ENCODE measurements at regions not wholly inside any gene's neighbourhood (a gene's known extent, or its start where the extent isn't known, plus 50 kb on each side); places are given as distances from the start of the nearest gene placed in this dataset.

DNA sequence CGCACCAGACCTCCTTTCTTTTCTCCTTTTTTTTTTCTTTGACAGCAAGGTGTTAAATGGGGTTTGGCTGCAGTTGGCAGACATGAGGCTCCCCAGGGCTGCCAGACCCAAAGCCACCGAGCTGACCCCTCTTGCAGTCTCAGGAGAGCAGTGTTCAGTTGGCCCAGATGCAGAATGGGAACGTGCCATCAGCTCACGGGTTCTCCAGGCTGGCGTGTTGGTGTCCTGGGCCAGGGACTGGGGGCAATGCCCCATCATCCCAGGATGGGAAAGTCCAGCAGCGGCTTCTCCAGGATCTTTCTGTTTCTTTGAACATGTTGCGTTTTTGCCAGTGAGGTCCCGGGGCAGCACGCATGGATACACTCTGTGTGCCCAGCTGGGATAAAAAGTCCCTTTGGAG, 114.6 kb upstream of the KCTD7 start:
- TF ChIP-seq, protein P1, sequence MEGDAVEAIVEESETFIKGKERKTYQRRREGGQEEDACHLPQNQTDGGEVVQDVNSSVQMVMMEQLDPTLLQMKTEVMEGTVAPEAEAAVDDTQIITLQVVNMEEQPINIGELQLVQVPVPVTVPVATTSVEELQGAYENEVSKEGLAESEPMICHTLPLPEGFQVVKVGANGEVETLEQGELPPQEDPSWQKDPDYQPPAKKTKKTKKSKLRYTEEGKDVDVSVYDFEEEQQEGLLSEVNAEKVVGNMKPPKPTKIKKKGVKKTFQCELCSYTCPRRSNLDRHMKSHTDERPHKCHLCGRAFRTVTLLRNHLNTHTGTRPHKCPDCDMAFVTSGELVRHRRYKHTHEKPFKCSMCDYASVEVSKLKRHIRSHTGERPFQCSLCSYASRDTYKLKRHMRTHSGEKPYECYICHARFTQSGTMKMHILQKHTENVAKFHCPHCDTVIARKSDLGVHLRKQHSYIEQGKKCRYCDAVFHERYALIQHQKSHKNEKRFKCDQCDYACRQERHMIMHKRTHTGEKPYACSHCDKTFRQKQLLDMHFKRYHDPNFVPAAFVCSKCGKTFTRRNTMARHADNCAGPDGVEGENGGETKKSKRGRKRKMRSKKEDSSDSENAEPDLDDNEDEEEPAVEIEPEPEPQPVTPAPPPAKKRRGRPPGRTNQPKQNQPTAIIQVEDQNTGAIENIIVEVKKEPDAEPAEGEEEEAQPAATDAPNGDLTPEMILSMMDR (IDR thresholded peaks at IDR 0.05): no peak
- TF ChIP-seq POLR2A (IDR thresholded peaks at IDR 0.05): no peak
